ENCODE measurements at regions not wholly inside any gene's neighbourhood (a gene's known extent, or its start where the extent isn't known, plus 50 kb on each side); places are given as distances from the start of the nearest gene placed in this dataset.
"Not testable (repeated sequence)": the region's sequence is repeated elsewhere in the genome, so short reads cannot be mapped to it uniquely, and the experiment has no call there.

DNA sequence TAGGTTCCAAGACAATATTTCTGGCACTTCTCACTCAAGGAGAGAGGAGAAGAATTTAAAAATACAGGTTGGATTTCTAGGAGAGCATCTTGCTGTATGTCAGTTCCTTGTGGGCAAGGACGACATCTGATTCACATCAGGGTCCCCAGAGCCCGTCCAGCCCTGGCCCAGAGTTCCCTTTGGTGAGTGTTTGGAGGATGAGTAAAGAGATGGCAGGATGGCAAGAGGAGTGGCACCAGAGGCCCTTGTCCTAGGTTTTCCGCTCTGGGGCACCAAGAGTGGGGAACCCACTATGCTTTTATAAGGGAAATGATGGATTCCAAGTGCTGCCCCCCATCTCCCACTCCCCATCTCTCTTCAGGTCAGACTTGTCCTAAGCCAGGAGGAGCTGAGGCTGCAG is 181.8 kb downstream of the TBC1D2B start:
- no peak overlapping the region for H3K4me3 ChIP-seq (ENCODE audit: low read depth, low read length)
- no peak for DNase-seq (ENCODE audit: low read depth)
- TF ChIP-seq, protein P1, sequence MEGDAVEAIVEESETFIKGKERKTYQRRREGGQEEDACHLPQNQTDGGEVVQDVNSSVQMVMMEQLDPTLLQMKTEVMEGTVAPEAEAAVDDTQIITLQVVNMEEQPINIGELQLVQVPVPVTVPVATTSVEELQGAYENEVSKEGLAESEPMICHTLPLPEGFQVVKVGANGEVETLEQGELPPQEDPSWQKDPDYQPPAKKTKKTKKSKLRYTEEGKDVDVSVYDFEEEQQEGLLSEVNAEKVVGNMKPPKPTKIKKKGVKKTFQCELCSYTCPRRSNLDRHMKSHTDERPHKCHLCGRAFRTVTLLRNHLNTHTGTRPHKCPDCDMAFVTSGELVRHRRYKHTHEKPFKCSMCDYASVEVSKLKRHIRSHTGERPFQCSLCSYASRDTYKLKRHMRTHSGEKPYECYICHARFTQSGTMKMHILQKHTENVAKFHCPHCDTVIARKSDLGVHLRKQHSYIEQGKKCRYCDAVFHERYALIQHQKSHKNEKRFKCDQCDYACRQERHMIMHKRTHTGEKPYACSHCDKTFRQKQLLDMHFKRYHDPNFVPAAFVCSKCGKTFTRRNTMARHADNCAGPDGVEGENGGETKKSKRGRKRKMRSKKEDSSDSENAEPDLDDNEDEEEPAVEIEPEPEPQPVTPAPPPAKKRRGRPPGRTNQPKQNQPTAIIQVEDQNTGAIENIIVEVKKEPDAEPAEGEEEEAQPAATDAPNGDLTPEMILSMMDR (IDR thresholded peaks at IDR 0.05; ENCODE audit: low read depth, low read length, missing control alignments): no peak

DNA sequence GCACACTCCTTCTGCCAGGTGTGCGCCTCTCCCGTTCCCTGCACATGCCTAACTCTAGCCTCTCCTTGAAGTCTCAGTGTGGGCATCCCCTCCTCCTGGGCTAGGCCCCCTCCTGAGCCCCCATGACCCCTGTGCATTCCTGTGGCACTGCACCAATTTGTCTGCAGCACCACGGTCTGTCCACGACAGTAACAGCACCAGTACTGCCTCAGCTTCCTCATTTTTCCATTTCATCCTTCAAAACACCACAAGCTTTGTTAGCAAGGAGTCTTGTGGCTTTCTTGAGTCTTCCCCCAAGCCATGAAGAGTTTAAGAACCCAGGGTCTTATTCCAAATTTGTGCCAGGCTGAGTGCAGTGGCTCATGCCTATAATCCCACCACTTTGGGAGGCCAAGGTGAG is 182.4 kb downstream of the TBC1D2B start:
- DNase-seq (ENCODE audit: low read depth); H3K4me3 ChIP-seq (ENCODE audit: low read depth, low read length): not testable (repeated sequence)

DNA sequence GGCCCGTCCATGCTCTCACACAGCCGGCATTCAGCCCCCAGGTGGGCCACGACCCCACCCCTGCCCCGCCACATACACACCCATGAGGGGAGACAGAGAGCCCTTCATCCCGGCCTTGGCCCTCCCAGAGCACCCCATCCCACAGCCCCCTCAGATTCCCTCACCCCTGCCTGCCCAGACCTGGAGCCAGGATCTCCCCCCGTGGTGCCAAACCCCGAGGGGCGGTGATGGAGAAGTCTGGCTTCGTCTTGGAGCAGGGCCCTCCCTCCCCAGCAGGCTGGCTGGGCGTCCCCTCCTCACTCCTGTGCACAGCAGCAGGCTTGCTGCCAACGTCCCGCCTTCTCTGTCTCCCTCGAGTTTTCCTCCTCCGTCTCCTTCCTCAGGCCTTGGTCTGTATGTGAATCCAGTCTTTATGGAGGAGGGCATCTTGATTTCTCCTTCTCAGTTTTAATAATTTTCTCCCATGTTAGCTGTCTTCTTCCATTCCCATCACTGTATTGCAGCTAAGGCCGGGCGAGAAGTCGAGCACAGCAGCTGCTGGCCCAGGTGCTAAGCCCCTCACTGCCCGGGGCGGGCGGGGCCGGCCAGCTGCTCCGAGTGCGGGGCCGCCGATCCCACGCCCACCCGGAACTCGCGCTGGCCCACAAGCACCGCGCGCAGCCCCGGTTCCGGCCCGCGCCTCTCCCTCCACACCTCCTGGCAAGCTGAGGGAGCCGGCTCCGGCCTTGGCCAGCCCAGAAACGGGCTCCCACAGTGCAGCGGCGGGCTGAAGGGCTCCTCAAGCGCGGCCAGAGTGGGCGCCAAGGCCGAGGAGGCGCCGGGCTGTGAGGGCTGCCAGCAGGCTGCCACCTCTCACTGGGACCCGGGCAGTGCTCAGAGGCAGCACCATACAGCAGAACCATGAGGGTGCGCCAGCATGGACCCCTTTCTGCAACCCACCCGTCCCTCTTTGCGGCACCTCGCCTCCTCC is 183.6 kb downstream of the TBC1D2B start:
- not testable (repeated sequence) for DNase-seq (ENCODE audit: low read depth); H3K4me3 ChIP-seq (ENCODE audit: low read depth, low read length)

DNA sequence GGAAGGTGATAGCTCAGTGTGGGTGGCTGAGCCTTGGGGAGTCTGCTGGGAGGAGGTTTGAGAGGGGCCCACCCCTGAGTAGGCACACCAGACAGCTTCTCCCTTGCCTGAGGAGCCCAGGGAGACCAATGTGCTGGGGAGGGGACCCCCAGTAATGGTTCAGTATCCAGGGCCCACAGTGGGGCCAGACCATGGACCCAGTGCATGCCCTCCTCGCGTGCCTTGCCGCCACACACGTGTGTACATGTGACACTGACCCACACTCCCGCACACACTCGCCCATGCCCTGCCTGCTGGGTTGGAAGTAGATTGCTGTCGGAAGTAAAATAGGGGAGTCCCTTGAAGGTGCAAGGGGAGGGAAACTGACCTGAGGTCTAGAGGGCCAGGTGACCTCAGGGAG is 184.3 kb downstream of the TBC1D2B start:
- H3K4me3 ChIP-seq (ENCODE audit: low read depth, low read length); DNase-seq (ENCODE audit: low read depth): not testable (repeated sequence)

DNA sequence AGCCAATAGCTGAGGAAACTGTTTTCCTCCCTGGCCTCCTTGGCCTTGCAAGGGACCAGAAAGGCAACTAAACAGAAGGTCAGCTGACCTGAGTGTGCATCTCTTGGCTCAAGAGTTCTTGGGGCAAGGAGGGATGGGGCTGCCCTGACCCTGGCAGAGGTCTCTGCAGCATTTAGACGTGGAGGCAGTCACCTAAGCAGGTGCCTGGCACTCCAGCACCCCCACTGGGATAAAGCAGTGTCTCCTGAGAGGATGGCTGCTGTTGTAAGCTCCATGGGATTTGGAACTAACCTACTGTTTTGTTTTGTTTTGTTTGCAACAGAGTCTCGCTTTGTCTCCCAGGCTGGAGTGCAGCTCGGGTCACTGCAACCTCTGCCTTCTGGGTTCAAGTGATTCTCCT is 185.2 kb downstream of the TBC1D2B start:
- H3K4me3 ChIP-seq (ENCODE audit: low read depth, low read length): no peak overlapping the region
- no peak for DNase-seq (ENCODE audit: low read depth)
- TF ChIP-seq, protein P1 (IDR thresholded peaks at IDR 0.05; ENCODE audit: low read depth, low read length, missing control alignments): no peak

DNA sequence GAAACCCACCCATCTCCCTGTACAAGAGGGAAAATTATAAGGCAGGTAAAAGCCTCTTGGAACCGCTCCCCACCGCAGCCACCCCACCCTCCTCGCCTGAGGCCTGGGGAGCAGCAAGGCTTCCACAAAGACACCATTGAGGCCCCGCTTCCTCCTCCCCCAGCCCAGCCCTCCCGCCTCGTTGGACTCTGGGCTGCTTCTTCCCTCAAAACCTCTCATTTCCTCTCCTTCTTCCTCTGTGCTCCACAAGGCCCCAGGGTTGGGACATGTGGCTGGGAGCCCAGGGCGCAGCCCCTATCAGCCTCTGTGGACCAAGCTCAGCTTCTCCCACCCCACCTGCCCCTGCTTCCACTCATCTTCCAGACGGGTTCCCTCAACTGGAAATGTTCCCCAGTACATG is 185.6 kb downstream of the TBC1D2B start:
- DNase-seq (ENCODE audit: low read depth); H3K4me3 ChIP-seq (ENCODE audit: low read depth, low read length): not testable (repeated sequence)

DNA sequence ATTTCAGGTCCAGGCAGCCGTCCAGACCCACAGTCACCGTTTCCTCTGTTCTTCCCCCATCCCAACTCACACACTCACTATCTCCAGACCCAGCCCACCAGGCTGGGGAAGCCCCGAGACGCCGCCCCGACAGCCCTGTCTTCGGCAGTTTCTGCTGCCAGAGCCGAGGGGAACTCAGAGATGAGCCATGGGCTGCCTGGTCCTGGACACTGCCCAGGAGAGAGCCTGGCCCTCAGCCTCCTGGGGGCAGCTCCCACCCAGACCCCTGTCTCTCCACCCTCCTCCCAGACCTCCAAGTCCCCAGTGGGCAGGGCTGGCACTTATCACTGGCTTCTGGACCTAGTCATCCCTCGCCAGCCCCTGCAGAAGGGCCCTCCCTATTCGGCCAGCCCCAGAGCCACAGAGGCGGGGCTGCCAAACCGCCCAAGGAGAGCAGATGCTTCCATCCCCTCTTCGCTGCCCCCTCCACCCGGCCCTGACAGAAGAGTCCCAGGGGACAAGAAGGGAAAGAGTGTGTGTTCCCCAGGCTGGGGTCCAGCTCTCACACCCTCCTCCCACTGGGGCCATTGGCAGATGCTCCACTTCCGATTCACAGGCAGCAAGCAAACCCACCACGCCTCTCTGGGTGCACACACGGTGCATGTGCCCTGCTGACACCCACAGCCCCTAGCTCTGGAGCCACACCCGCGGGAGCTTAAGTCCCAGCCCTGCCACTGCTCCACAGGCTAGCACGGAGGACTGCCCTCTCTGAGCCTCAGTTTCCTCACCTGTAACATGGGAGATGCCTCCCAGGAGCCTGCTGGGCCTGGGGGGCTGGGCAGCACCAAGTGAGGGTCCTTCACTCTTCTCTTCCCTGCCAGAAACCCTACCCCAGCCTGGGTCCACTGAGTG is 186.4 kb downstream of the TBC1D2B start:
- not testable (repeated sequence) for DNase-seq (ENCODE audit: low read depth); H3K4me3 ChIP-seq (ENCODE audit: low read depth, low read length)

DNA sequence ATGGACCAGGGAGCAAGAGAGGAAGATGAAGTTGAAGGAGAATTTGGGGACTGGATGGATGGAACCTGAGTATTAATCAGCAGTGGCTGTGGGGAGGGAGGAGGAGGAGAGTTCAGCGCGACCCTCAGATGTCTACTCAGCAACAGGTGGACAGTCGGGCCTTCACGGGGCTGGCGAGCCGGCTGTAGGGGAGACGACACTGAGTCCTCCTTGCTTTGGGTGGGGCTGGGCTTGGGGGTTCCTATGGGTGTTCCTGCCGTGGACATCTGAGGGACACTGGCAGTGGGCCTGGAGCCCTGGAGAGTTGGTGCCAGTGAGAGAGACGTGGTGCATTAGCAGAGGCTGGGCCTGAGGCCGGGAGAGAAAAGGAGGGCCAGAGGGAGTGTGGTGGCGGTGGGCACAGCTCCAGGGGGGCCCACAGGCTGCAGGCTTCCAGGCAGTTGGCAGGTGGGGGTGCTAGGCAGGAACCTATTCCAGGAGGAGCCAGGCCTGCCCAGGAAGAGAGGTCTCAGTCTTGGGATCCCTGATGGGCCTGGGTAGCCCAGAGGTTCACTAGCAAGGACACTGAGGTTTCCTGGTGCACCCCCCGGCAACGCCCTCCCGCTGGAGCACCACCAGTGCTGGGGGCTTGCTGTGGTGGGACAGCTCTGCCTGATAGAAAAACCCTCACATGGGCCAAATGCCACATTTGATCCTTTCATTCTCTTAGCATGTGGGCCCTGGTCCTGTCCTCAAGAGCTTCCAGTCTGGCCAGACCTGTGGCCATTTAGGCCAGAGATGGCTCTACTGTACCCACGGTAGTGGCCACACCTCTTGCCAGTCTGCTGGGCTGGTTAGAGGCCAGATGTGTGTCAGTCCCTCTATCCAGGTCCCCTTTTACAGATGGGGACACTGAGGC is 187.4 kb downstream of the TBC1D2B start:
- H3K4me3 ChIP-seq (ENCODE audit: low read depth, low read length); DNase-seq (ENCODE audit: low read depth): not testable (repeated sequence)

DNA sequence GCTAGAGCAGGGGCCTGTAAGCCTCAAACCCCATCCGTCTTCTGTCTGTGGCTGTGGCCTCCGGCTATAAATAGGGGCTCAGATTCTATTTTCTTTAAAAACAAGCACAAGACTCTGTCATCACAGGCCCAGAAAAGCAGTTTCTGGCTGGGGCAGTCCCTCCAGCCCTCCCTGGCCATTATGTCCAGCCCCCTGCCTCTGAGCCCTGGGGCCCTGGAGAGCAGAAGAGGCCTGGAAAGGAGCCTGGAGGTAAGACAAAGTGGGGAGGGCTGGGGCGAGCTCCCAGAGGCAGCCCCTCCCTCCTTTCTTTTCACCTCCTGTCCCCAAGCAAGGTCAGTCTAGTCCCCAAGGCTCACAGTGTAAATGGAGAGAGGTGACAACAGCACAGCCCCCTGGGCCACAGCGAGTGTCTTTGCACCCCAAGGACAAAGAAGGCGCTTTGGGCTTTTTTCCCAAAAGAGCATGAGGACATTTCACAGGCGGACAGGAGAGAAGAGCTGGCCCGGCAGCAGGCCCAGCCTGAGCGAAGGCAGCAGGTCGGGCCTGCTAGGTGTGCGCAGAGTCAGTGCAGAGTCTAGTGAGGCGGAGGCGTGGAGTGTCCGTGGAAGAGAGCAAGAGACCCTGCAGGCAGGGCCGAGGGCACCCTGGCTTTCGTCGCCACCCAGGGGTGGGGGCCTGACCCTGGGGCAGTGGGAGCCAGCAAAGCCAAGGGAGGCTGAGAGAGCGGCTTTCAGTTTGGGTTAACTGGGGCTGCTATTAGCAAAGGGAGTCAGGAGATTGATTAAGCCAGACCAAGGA is 188.3 kb downstream of the TBC1D2B start:
- TF ChIP-seq, protein P1 (IDR thresholded peaks at IDR 0.05; ENCODE audit: low read depth, low read length, missing control alignments): no peak
- H3K4me3 ChIP-seq (ENCODE audit: low read depth, low read length): no peak overlapping the region
- no peak for DNase-seq (ENCODE audit: low read depth)

DNA sequence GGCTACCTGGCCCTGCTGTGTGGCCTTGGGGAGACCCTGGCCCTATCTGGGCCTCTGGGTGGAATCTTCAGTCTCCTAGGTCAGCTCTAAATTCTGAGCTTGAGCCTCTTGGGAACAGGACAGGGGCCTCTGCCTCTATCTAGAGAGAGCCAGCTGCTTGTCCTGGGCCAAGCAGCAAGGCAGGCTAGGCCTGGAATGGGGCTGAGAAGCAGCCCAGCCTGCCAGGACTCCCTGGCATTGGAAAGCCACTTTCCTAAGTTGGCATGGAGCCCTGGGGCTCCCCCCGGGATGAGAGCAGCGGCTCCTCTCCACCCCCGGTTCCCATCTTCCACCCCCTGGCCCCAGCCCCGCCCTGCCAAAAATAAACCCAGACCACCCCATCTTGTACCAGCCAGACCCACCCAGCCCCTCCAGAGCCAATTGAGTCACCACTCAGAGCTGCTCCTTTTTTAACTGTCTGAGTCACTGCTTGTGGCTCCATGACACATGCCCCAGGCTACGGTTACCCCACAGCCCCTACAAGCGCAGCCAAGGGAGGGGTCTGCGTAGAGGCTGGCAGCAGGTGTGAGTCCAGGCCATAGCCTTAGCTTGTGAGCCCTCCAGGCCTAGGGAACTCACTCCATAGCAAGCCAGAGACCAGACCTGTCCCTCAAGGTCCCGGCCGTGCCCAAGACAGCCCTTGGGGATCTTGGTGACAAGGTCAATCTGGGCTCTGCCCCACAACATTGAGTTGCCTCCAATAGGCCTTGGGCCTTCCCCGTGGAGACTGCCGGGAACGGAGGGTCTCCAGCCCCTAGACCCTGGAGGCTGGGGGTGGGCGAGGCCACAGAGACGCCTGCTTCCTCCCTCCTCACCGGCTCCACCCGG is 189.7 kb downstream of the TBC1D2B start:
- H3K4me3 ChIP-seq (ENCODE audit: low read depth, low read length); DNase-seq (ENCODE audit: low read depth): not testable (repeated sequence)
